ENCODE measurements at regions not wholly inside any gene's neighbourhood (a gene's known extent, or its start where the extent isn't known, plus 50 kb on each side); places are given as distances from the start of the nearest gene placed in this dataset.

- BruUV-seq (replicated peaks): no TSS peak
- ATAC-seq (no peak), DNase-seq (ENCODE audit: low read depth, low spot score) (no peak)
- Histone ChIP-seq H4K20me1 (ENCODE audit: insufficient read depth) (no peaks in the 10 kb centered on the region), H3K4me3 (replicated peaks in 1 of 2; ENCODE audit: low read depth in 1 of 2, low read length in 2 of 2) (no peak overlapping the region), H2AFZ (ENCODE audit: low read depth, low read length, poor library complexity, severe bottlenecking) (no peak overlapping the region), H3K79me2 (ENCODE audit: insufficient read depth, low read length) (no peaks in the 10 kb centered on the region), H3K27me3 (ENCODE audit: insufficient read depth, low read length) (no peaks in the 10 kb centered on the region), H3K36me3 (ENCODE audit: control insufficient read depth in 1 of 2, insufficient read depth in 2 of 2, low read length in 2 of 2) (no peaks in the 10 kb centered on the region), H3K27ac (ENCODE audit: low read depth, low read length) (no peak overlapping the region), H3K9me3 (ENCODE audit: control insufficient read depth in 1 of 2, insufficient read depth in 1 of 2, low read depth in 1 of 2, low read length in 2 of 2) (no peaks in the 10 kb centered on the region), H3K4me1 (ENCODE audit: control insufficient read depth in 1 of 2, insufficient read depth in 2 of 2, low read length in 2 of 2) (no peaks in the 10 kb centered on the region), H3K9ac (ENCODE audit: low read length) (no peak overlapping the region), H3K9me2 (ENCODE audit: insufficient read depth) (no peaks in the 10 kb centered on the region), H3K4me2 (ENCODE audit: low read length) (no peak overlapping the region)
- ChIA-PET RAD21 (ENCODE audit: low non-redundant PET in 1 of 2, low total read pairs in 2 of 2, uncharacterized antibody in 2 of 2, unreplicated experiment in 2 of 2) (no interaction called here), POLR2A (no interaction called here), CTCF (no interaction called here)
- TF ChIP-seq EGR1 (IDR thresholded peaks at IDR 0.05; ENCODE audit: low read depth): no peak
- no peak for TF ChIP-seq EZH2 (IDR thresholded peaks at IDR 0.05)
- no peak for TF ChIP-seq ELF1 (IDR thresholded peaks at IDR 0.05; ENCODE audit: borderline replicate concordance, low read depth)
- no peak for TF ChIP-seq FOSL1 (IDR thresholded peaks at IDR 0.05; ENCODE audit: low read depth)
- TF ChIP-seq SIN3A (IDR thresholded peaks at IDR 0.05; ENCODE audit: low read depth): no peak
- no peak for TF ChIP-seq JUND (IDR thresholded peaks at IDR 0.05)
- TF ChIP-seq POLR2AphosphoS5 (IDR thresholded peaks at IDR 0.05; ENCODE audit: low read depth, low read length): no peak
- TF ChIP-seq ZFX (IDR thresholded peaks at IDR 0.05): no peak
- no peak for TF ChIP-seq POLR2A (IDR thresholded peaks at IDR 0.05; ENCODE audit: borderline replicate concordance, extremely low read depth, insufficient read depth, insufficient read length)
- TF ChIP-seq CTCF (IDR thresholded peaks at IDR 0.05 in 2 of 3, conservative IDR thresholded peaks at IDR 0.05 in 1 of 3; ENCODE audit: borderline replicate concordance in 1 of 3, insufficient read depth in 1 of 3, low read depth in 2 of 3, low read length in 2 of 3): no peak
- no peak for TF ChIP-seq TCF7L2 (IDR thresholded peaks at IDR 0.05; ENCODE audit: borderline replicate concordance, extremely low read depth, insufficient read depth, insufficient read length)
- TF ChIP-seq YY1 (IDR thresholded peaks at IDR 0.05; ENCODE audit: extremely low read depth, insufficient replicate concordance, low read depth, low read length): no peak
- intact Hi-C loops (cut with micrococcal nuclease): no loop called here
These were observed 1328.9 kb upstream of the TMEFF2 start for GRCh38 chr2:193523662-193524061.

All from HCT116 (cell line).